ENCODE measurements at regions not wholly inside any gene's neighbourhood (a gene's known extent, or its start where the extent isn't known, plus 50 kb on each side); places are given as distances from the start of the nearest gene placed in this dataset.

- Mint-ChIP-seq H3K36me3 (no peaks in the 10 kb centered on the region), H3K27me3 (no peaks in the 10 kb centered on the region), H3K4me1 (ENCODE audit: unreplicated experiment) (no peaks in the 10 kb centered on the region), H3K4me3 (no peak overlapping the region), H3K9me3 (no peaks in the 10 kb centered on the region), H3K27ac (no peak overlapping the region)
- TF ChIP-seq CTCF (conservative IDR thresholded peaks at IDR 0.05) = no peak
- no peak for DNase-seq (ENCODE audit: extremely low spot score, unreplicated experiment)
Measured at GRCh38 chr2:83837823-83838222, 621.3 kb downstream of the SUCLG1 start.

- Mint-ChIP-seq H3K9me3 (no peaks in the 10 kb centered on the region), H3K27ac (no peak overlapping the region), H3K27me3 (no peaks in the 10 kb centered on the region)
Measured at GRCh38 chr2:83827618-83828017, 631.5 kb downstream of the SUCLG1 start.

GRCh38 chr2:83826577-83826976, 632.5 kb downstream of the SUCLG1 start:
- no peaks in the 10 kb centered on the region for H3K9me3 Mint-ChIP-seq
- no peaks in the 10 kb centered on the region for H3K4me1 Mint-ChIP-seq (ENCODE audit: unreplicated experiment)
- no peak for DNase-seq (ENCODE audit: extremely low spot score, unreplicated experiment)
- no peak overlapping the region for H3K27ac Mint-ChIP-seq
- no peak for TF ChIP-seq CTCF (conservative IDR thresholded peaks at IDR 0.05)
- H3K4me3 Mint-ChIP-seq = no peak overlapping the region
- no peaks in the 10 kb centered on the region for H3K27me3 Mint-ChIP-seq
- H3K36me3 Mint-ChIP-seq = no peaks in the 10 kb centered on the region

More at GRCh38 chr2:83827618-83828017, 631.5 kb downstream of the SUCLG1 start:
- H3K36me3 Mint-ChIP-seq = no peaks in the 10 kb centered on the region
- peak; percentile 39 for TF ChIP-seq CTCF (conservative IDR thresholded peaks at IDR 0.05)
- H3K4me3 Mint-ChIP-seq = no peak overlapping the region
- H3K4me1 Mint-ChIP-seq (ENCODE audit: unreplicated experiment) = no peaks in the 10 kb centered on the region
- DNase-seq (ENCODE audit: extremely low spot score, unreplicated experiment) = no peak

DNA sequence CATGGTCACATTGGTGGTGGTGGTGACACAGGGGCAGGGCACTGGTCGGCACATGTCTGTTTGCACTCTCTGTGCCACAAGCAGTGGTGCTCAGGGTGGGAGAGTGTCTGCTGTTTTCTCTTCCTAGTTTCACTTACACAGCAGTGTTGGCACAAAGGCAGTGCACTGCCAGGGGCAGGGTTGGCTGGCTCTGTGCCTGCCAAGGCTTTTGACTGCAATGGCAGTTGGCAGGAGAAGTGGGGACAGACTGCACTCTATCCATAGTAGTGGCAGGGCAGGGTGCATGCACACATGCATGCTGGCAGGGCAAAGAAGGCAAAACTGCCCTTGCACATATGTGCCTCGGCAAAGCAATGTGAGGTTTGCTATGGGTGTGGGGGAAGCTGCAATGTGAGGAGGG, 635.9 kb downstream of the SUCLG1 start:
- DNase-seq (ENCODE audit: extremely low spot score, unreplicated experiment) = no peak
- no peak for TF ChIP-seq CTCF (conservative IDR thresholded peaks at IDR 0.05)
- no peaks in the 10 kb centered on the region for H3K27me3 Mint-ChIP-seq
- H3K4me1 Mint-ChIP-seq (ENCODE audit: unreplicated experiment) = no peaks in the 10 kb centered on the region
- no peaks in the 10 kb centered on the region for H3K36me3 Mint-ChIP-seq
- no peak overlapping the region for H3K27ac Mint-ChIP-seq
- H3K4me3 Mint-ChIP-seq = no peak overlapping the region
- H3K9me3 Mint-ChIP-seq = no peaks in the 10 kb centered on the region

DNA sequence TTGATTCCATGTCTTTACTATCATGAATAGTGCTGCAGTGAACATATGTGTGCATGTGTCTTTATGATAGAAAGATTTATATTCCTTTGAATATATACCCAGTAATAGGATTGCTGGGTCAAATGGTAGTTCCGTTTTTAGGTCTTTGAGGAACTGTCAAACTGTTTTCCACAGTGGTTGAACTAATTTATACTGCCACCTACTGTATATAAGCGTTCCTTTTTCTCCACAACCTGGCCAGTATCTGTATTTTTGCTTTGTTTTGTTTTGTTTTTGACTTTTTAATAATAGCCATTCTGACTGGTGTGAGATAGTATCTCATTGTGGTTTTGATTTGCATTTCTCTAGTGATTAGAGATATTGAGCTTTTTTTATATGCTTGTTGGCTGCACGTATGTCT, 641.6 kb downstream of the SUCLG1 start:
- peak; percentile 58 for TF ChIP-seq CTCF (conservative IDR thresholded peaks at IDR 0.05)
- Mint-ChIP-seq H3K27ac (no peak overlapping the region), H3K27me3 (no peaks in the 10 kb centered on the region), H3K4me1 (ENCODE audit: unreplicated experiment) (no peaks in the 10 kb centered on the region), H3K9me3 (no peaks in the 10 kb centered on the region), H3K4me3 (no peak overlapping the region), H3K36me3 (no peaks in the 10 kb centered on the region)
- no peak for DNase-seq (ENCODE audit: extremely low spot score, unreplicated experiment)

DNA sequence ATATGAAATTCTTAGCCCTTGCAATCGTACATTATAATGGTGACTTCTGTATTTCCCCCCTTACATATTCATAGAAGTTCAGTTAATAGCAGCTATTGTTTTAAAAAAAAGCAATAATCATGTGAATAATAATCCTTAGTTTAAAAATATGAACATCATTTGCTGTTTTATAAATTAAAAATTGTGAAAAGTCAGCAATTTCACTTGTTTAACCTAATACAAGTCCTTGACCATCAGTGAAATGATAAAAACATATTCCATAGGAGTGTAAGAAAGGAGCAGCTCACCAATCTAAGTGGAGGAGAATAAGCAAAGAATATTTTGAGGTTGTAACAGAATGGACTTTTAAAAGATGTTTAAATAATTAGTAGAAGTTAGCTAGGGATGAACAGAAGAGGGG, 650.2 kb downstream of the SUCLG1 start:
- no peak for TF ChIP-seq CTCF (conservative IDR thresholded peaks at IDR 0.05)
- H3K4me3 Mint-ChIP-seq = no peak overlapping the region
- H3K4me1 Mint-ChIP-seq (ENCODE audit: unreplicated experiment) = no peaks in the 10 kb centered on the region
- H3K9me3 Mint-ChIP-seq = no peaks in the 10 kb centered on the region
- H3K27me3 Mint-ChIP-seq = no peaks in the 10 kb centered on the region
- H3K27ac Mint-ChIP-seq = no peak overlapping the region
- no peak for DNase-seq (ENCODE audit: extremely low spot score, unreplicated experiment)
- no peaks in the 10 kb centered on the region for H3K36me3 Mint-ChIP-seq
